SK-N-SH treated with all-trans-retinoic acid at 6 μM for 48 hours (cell line): ENCODE measurements at regions not wholly inside any gene's neighbourhood (a gene's known extent, or its start where the extent isn't known, plus 50 kb on each side); places are given as distances from the start of the nearest gene placed in this dataset.

Experiments
- ATAC-seq: fragments of 200-7000 bp; cut with Tn5 transposase; 3 replicates; pipeline ENCODE4 v1.9.1; 2020; ENCODE audit warnings: mild to moderate bottlenecking, moderate library complexity
- ARNTL ChIP-seq: fragments of 450-650 bp; formaldehyde crosslinking; IDR thresholded peaks from 2 replicates; pipeline ENCODE4 v1.5.0; 2020; ENCODE audit warnings: low read depth, mild to moderate bottlenecking, moderate library complexity, borderline replicate concordance
- BACH2 ChIP-seq: fragments of 250-450 bp; sonication (Bioruptor Pico); IDR thresholded peaks from 2 replicates; pipeline ENCODE4 v1.9.0; 2021; ENCODE audit warnings: mild to moderate bottlenecking, borderline replicate concordance
- CREB5 ChIP-seq: fragments of 250-450 bp; sonication (Bioruptor Pico); IDR thresholded peaks from 2 replicates; pipeline ENCODE4 v1.5.1; 2020; ENCODE audit warnings: low read depth, mild to moderate bottlenecking, moderate library complexity
- CSDC2 ChIP-seq: fragments of 250-450 bp; sonication (Bioruptor Pico); IDR thresholded peaks from 2 replicates; pipeline ENCODE4 v1.5.0; 2020; ENCODE audit warnings: mild to moderate bottlenecking, moderate library complexity
- CSRNP3 ChIP-seq: fragments of 250-450 bp; sonication (Bioruptor Pico); IDR thresholded peaks from 2 replicates; pipeline ENCODE4 v1.5.1; 2021; ENCODE audit warnings: mild to moderate bottlenecking, moderate library complexity
- ESRRG ChIP-seq: fragments of 250-450 bp; sonication (Bioruptor Pico); IDR thresholded peaks from 2 replicates; pipeline ENCODE4 v1.6.1; 2021; ENCODE audit warnings: mild to moderate bottlenecking
- GLIS3 ChIP-seq: fragments of 250-450 bp; sonication (Bioruptor Pico); IDR thresholded peaks from 2 replicates; pipeline ENCODE4 v1.5.0; 2020; ENCODE audit warnings: mild to moderate bottlenecking, moderate library complexity
- ISL1 ChIP-seq: fragments of 250-450 bp; sonication (Bioruptor Pico); IDR thresholded peaks from 2 replicates; pipeline ENCODE4 v2.1.2; 2022; ENCODE audit warnings: mild to moderate bottlenecking, moderate library complexity
- OSR1 ChIP-seq: fragments of 250-450 bp; sonication (Bioruptor Pico); IDR thresholded peaks from 2 replicates; pipeline ENCODE4 v1.8.0; 2022; ENCODE audit warnings: moderate library complexity, mild to moderate bottlenecking, inconsistent platforms
- PATZ1 ChIP-seq: fragments of 250-450 bp; sonication (Bioruptor Pico); IDR thresholded peaks from 2 replicates; pipeline ENCODE4 v1.8.0; 2020; ENCODE audit warnings: mild to moderate bottlenecking, moderate library complexity, borderline replicate concordance
- POU6F1 ChIP-seq: fragments of 250-450 bp; sonication (Bioruptor Pico); IDR thresholded peaks from 2 replicates; pipeline ENCODE4 v1.8.0; 2021; ENCODE audit warnings: low read depth, mild to moderate bottlenecking, moderate library complexity, borderline replicate concordance
- PPARA ChIP-seq: fragments of 250-450 bp; sonication (Bioruptor Pico); IDR thresholded peaks from 2 replicates; pipeline ENCODE4 v1.5.0; 2020; ENCODE audit warnings: mild to moderate bottlenecking, borderline replicate concordance
- RARB ChIP-seq: fragments of 250-450 bp; sonication (Bioruptor Pico); IDR thresholded peaks from 2 replicates; pipeline ENCODE4 v1.8.0; 2021; ENCODE audit warnings: mild to moderate bottlenecking, moderate library complexity
- SNAI2 ChIP-seq: fragments of 250-450 bp; sonication (Bioruptor Pico); IDR thresholded peaks from 2 replicates; pipeline ENCODE4 v1.5.0; 2020; ENCODE audit warnings: mild to moderate bottlenecking, moderate library complexity
- TCF4 ChIP-seq: fragments of 250-450 bp; sonication (Bioruptor Pico); IDR thresholded peaks from 2 replicates; pipeline ENCODE4 v1.8.0; 2021; ENCODE audit warnings: mild to moderate bottlenecking, moderate library complexity, borderline replicate concordance
- TOX ChIP-seq: fragments of 250-450 bp; sonication (Bioruptor Pico); IDR thresholded peaks from 2 replicates; pipeline ENCODE4 v1.8.0; 2021; ENCODE audit warnings: mild to moderate bottlenecking, moderate library complexity, borderline replicate concordance
- TSHZ2 ChIP-seq: fragments of 250-450 bp; sonication (Bioruptor Pico); IDR thresholded peaks from 2 replicates; pipeline ENCODE4 v1.5.0; 2020; ENCODE audit warnings: mild to moderate bottlenecking, moderate library complexity
- ZC3H10 ChIP-seq: fragments of 250-450 bp; sonication (Bioruptor Pico); IDR thresholded peaks from 2 replicates; pipeline ENCODE4 v1.5.1; 2021; ENCODE audit warnings: mild to moderate bottlenecking, moderate library complexity
- ZFP3 ChIP-seq: fragments of 250-450 bp; sonication (Bioruptor Pico); IDR thresholded peaks from 2 replicates; pipeline ENCODE4 v1.5.0; 2020; ENCODE audit warnings: mild to moderate bottlenecking, moderate library complexity
- ZNF565 ChIP-seq: fragments of 450-650 bp; formaldehyde crosslinking; conservative IDR thresholded peaks from 2 replicates; pipeline ENCODE4 v1.5.0; 2020; ENCODE audit warnings: low read depth, mild to moderate bottlenecking, moderate library complexity
- ZNF70 ChIP-seq: fragments of 450-650 bp; formaldehyde crosslinking; IDR thresholded peaks from 2 replicates; pipeline ENCODE4 v1.5.0; 2020; ENCODE audit warnings: mild to moderate bottlenecking, moderate library complexity

GRCh38 chr7:16136896-16137295 lies 284.4 kb downstream of the CRPPA start (continued):
- TF ChIP-seq TSHZ2 (CRISPR knock-in tag) = no peak

GRCh38 chr7:16135658-16136057 lies 285.7 kb downstream of the CRPPA start:
- ATAC-seq = peak; percentile 60
- TF ChIP-seq ISL1 (no peak), ZNF565 (CRISPR knock-in tag) (no peak), GLIS3 (CRISPR knock-in tag) (no peak), ZFP3 (no peak), BACH2 (CRISPR knock-in tag) (no peak), RARB (CRISPR knock-in tag) (no peak), TSHZ2 (CRISPR knock-in tag) (no peak), CREB5 (CRISPR knock-in tag) (no peak), PATZ1 (CRISPR knock-in tag) (no peak), OSR1 (CRISPR knock-in tag) (no peak), ZNF70 (CRISPR knock-in tag) (no peak), PPARA (CRISPR knock-in tag) (no peak), ARNTL (CRISPR knock-in tag) (no peak), TCF4 (CRISPR knock-in tag) (no peak), ZC3H10 (CRISPR knock-in tag) (no peak), CSRNP3 (CRISPR knock-in tag) (no peak), TOX (CRISPR knock-in tag) (no peak), CSDC2 (CRISPR knock-in tag) (no peak)

- TF ChIP-seq GLIS3 (CRISPR knock-in tag) = no peak
- no peak for TF ChIP-seq BACH2 (CRISPR knock-in tag)
- no peak for TF ChIP-seq CSRNP3 (CRISPR knock-in tag)
- no peak for TF ChIP-seq SNAI2 (CRISPR knock-in tag)
- TF ChIP-seq POU6F1 (CRISPR knock-in tag) = no peak
- TF ChIP-seq TCF4 (CRISPR knock-in tag) = no peak
- TF ChIP-seq ISL1 = no peak
- no peak for TF ChIP-seq ZNF70 (CRISPR knock-in tag)
- TF ChIP-seq OSR1 (CRISPR knock-in tag) = no peak
- no peak for TF ChIP-seq TOX (CRISPR knock-in tag)
- no peak for TF ChIP-seq ZNF565 (CRISPR knock-in tag)
- no peak for TF ChIP-seq ZFP3
- TF ChIP-seq CSDC2 (CRISPR knock-in tag) = no peak
- TF ChIP-seq ESRRG (CRISPR knock-in tag) = no peak
- no peak for TF ChIP-seq RARB (CRISPR knock-in tag)
- ATAC-seq = peak; percentile 49
These were observed 290.9 kb downstream of the CRPPA start for GRCh38 chr7:16130111-16131110.
